ENCODE measurements at regions not wholly inside any gene's neighbourhood (a gene's known extent, or its start where the extent isn't known, plus 50 kb on each side); places are given as distances from the start of the nearest gene placed in this dataset.

DNA sequence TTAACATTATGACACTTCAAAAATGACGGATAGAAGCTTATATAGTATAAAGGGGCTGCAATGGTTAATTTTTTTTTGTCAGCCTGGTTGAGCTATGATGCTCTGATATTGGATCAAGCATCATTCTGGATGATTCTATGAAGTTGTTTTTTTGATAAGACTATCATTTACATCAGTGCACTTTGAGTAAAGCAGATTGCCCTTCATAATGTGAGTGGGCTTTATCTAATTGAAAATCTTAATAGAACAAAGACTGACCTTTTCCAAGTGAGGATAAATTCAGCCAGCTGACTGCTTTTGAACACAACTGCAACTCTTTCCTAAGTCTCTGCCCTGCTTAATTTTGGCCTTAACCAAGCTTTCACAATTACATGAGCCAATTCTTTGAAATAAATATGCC is 1476.2 kb downstream of the NCAM2 start:
- no peak for DNase-seq
- Histone ChIP-seq H3K9me3 (no peaks in the 10 kb centered on the region), H3K36me3 (no peaks in the 10 kb centered on the region), H3K4me1 (no peaks in the 10 kb centered on the region), H3K4me3 (no peak overlapping the region), H3K27me3 (no peaks in the 10 kb centered on the region), H3K27ac (no peak overlapping the region)
- no peak for ATAC-seq
- no peak for FAIRE-seq
- intact Hi-C loops (cut with DNase I) = no loop called here
- TF ChIP-seq, protein P1, sequence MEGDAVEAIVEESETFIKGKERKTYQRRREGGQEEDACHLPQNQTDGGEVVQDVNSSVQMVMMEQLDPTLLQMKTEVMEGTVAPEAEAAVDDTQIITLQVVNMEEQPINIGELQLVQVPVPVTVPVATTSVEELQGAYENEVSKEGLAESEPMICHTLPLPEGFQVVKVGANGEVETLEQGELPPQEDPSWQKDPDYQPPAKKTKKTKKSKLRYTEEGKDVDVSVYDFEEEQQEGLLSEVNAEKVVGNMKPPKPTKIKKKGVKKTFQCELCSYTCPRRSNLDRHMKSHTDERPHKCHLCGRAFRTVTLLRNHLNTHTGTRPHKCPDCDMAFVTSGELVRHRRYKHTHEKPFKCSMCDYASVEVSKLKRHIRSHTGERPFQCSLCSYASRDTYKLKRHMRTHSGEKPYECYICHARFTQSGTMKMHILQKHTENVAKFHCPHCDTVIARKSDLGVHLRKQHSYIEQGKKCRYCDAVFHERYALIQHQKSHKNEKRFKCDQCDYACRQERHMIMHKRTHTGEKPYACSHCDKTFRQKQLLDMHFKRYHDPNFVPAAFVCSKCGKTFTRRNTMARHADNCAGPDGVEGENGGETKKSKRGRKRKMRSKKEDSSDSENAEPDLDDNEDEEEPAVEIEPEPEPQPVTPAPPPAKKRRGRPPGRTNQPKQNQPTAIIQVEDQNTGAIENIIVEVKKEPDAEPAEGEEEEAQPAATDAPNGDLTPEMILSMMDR (IDR thresholded peaks at IDR 0.05) = no peak
- 57 to 60% methylated on average over 1 of the region's 1 CpG for WGBS, 2 donors

DNA sequence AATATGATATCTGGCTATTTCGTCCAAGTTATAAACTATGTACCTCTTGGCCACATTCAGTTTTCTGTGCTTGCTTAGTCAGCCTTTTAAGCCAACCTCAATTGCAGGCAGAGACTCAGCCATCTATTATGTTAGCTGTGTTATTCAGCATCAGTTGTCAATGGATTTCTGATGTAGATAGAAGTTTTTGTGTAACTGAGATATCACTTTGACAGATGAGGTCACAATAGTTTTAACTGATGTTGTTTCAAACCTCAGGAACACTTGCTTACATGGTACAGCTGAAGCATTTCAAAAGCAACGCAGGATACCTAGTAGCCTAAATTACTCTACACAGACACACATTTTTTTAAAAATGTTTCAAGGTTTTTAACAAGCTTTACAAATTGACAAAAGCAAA is 1478.0 kb downstream of the NCAM2 start:
- no peak for ATAC-seq
- intact Hi-C loops (cut with DNase I) = no loop called here
- H3K4me3 ChIP-seq = no peak overlapping the region

DNA sequence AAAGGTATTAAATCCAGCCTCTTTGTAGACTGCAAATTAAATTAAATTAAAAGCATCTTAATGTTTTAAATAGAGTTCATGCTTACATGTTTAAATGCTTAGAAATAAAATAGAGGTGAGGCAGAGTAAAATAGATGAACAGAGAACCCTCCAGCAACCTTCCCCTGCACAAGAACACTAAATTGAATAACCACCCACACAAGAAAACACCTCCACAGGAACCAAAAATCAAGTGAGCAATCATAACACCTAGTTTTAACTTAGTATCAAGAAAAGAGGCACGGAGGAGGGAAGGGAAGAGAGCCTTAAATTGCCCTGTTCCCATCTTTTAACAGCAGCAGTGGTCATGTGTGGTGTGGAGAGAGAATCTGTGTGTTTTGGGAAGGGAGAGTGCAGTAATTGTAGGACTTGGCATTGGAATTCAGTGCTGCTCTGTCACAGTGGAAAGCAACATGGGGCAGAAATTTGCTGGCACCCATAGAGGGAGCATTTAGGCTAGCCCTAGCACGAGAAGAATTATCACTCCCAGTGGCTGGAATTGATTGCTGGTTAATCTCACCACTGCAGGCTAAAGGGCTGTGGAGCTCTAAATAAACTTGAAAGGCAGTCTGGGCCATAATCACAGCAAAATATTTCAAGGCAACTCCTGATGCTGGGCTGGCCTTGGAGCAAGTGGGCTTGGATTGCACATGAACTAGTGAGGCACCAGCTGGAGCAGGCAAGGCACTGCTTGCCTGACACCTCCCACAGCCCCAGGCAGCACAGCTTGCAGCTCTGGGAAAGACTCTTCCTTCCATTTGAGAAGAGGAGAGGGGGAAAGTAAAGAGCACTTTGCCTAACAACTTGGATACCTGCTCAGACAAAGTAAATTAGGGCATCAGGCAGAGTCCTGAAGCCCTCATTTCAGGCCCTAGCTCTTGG is 1478.8 kb downstream of the NCAM2 start:
- Histone ChIP-seq H3K27me3 (no peaks in the 10 kb centered on the region), H3K4me3 (no peak overlapping the region), H3K27ac (no peak overlapping the region), H3K4me1 (no peaks in the 10 kb centered on the region), H3K9me3 (no peaks in the 10 kb centered on the region), H3K36me3 (no peaks in the 10 kb centered on the region)
- intact Hi-C loops (cut with DNase I) = no loop called here
- DNase-seq (no peak), FAIRE-seq (no peak), ATAC-seq (no peak)
- TF ChIP-seq, protein P1 (IDR thresholded peaks at IDR 0.05) = no peak
- 24 to 27% methylated on average over 2 of the region's 2 CpGs for WGBS, 2 donors

More for the DNA sequence above, 1478.0 kb downstream of the NCAM2 start:
- DNase-seq (no peak), FAIRE-seq (no peak)
- H3K36me3 ChIP-seq = no peaks in the 10 kb centered on the region
- H3K27ac ChIP-seq = no peak overlapping the region
- no peaks in the 10 kb centered on the region for H3K4me1 ChIP-seq
- TF ChIP-seq, protein P1 (IDR thresholded peaks at IDR 0.05) = no peak
- H3K9me3 ChIP-seq = no peaks in the 10 kb centered on the region
- H3K27me3 ChIP-seq = no peaks in the 10 kb centered on the region
- 44 to 58% methylated on average over 2 of the region's 2 CpGs for WGBS, 2 donors

DNA sequence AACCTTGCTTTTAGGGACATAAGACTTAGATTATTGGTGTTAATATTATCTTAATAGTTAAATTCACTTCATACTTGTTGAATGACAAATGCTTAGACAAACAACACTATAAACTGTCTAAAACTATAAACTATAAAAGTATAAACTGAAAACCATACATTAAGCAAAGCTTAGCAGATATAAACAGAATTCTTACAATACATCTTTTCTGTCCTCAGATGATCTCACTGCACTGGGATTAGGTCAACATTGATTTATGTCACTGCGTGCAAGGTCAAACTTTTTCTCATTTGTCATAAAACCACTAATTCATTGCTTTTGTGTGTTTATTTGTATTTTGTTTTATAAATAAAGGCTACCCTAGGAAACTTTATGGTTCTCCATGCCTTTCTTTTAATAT is 1491.8 kb downstream of the NCAM2 start:
- Histone ChIP-seq H3K9me3 (no peaks in the 10 kb centered on the region), H3K4me3 (no peak overlapping the region), H3K36me3 (no peaks in the 10 kb centered on the region), H3K4me1 (no peaks in the 10 kb centered on the region), H3K27ac (no peak overlapping the region), H3K27me3 (no peaks in the 10 kb centered on the region)
- DNase-seq (no peak), ATAC-seq (no peak), FAIRE-seq (no peak)
- TF ChIP-seq, protein P1 (IDR thresholded peaks at IDR 0.05) = no peak
- intact Hi-C loops (cut with DNase I) = no loop called here
- WGBS, 2 donors = 9 to 12% methylated on average over 1 of the region's 1 CpG

DNA sequence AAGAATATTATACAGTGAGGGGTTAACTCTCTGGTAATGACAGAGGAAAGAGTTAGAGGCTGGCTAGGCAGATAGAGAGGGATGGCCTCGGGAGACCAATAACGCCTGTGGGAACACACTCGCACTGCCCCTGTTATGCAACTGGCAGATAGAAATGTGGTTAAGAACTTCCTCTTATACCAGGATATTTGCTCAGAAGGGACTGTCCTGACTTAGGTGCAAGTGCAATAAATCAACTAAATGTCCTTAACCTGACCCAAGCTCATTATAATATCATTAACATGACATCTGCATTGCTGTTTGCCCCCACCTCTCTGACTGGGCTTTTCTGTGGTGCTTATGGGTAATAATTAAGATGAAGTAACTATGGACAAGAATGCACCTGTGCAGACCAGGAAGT is 1518.0 kb downstream of the NCAM2 start:
- Histone ChIP-seq H3K27ac (no peak overlapping the region), H3K27me3 (no peaks in the 10 kb centered on the region), H3K36me3 (no peaks in the 10 kb centered on the region), H3K9me3 (no peaks in the 10 kb centered on the region), H3K4me1 (no peaks in the 10 kb centered on the region), H3K4me3 (no peak overlapping the region)
- TF ChIP-seq, protein P1 (IDR thresholded peaks at IDR 0.05) = no peak
- no peak for ATAC-seq
- FAIRE-seq = no peak
- WGBS, 2 donors = 60 to 66% methylated on average over 3 of the region's 3 CpGs
- no peak for DNase-seq
- intact Hi-C loops (cut with DNase I) = no loop called here
